Activated CD4-positive, alpha-beta memory T cell treated with anti-CD3 and anti-CD28 coated beads, Interleukin-2, amount 10 ng/mL, durations not matched to agents 7 days and 5 days (primary cell): ENCODE measurements at regions not wholly inside any gene's neighbourhood (a gene's known extent, or its start where the extent isn't known, plus 50 kb on each side); places are given as distances from the start of the nearest gene placed in this dataset.

Experiments used
- CTCF ChIA-PET: fragments of 350-600 bp; sonication (Branson Sonifier 250); formaldehyde crosslinking; loops from one replicate; lab custom pipeline; 2021; ENCODE audit warnings: antibody characterized with exemption, inconsistent platforms; lab: Charles Lee
- POLR2A ChIA-PET: fragments of 350-600 bp; sonication (Branson Sonifier 250); formaldehyde crosslinking; loops from one replicate; lab custom pipeline; 2021; ENCODE audit warnings: antibody characterized with exemption; lab: Charles Lee
- DNase-seq: peaks from one replicate; pipeline ENCODE4 v3.0.0-alpha.2; 2020
- H3K27ac Mint-ChIP-seq: one replicate; pipeline ENCODE4 v1.8.0; 2021; ENCODE audit warnings: mild to moderate bottlenecking, mixed read lengths
- H3K27me3 Mint-ChIP-seq: one replicate; pipeline ENCODE4 v1.8.0; 2021; ENCODE audit warnings: mixed read lengths
- H3K36me3 Mint-ChIP-seq: one replicate; pipeline ENCODE4 v1.8.0; 2021; ENCODE audit warnings: low read depth, mixed read lengths
- H3K4me1 Mint-ChIP-seq: one replicate; pipeline ENCODE4 v1.8.0; 2021; ENCODE audit warnings: mixed read lengths
- H3K4me3 Mint-ChIP-seq: one replicate; pipeline ENCODE4 v1.8.0; 2021; ENCODE audit warnings: mild to moderate bottlenecking, mixed read lengths
- H3K9me3 Mint-ChIP-seq: one replicate; pipeline ENCODE4 v1.8.0; 2021; ENCODE audit warnings: mixed read lengths

DNA sequence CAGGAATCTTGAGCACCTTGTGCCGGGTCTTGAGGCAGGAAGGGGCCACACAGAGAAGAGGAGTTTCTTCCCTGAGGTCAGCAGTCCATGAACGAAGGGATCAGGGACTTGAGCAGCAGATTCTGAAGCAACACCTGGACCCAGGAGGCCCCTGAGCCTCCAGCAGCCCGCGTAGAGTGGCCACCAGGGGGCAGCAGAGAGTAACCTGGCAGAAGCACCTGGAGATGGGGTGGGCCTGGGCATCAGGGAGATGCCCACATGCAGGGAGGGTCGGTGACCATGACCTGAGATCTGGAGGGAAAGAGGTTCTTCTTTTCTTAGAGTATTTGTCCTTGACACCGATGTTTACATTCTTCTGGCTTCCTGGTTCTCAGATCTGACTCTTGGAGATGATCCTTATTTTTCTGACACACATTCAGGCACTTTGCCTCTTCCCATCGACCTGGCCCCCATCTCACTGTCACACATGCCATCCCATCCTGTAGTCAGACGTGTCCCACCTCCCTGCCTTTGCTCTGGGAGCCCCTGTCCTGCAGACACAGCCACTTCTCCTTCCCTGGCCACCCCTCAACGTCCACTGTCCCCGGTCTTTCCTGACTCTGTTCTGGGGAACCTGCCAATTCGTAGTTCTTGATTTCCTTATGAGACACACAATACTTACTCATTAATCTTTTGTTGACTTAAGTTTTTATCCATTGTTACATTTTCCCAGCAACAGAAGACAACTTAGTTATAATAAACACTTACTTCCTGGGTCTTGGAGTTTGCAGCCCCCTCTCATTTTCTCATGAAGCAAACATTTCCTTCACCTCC lies 66.5 kb downstream of the GGTLC2 start:
- CTCF ChIA-PET, result interaction anchor here (1.7 kb wide), 1 partner anchor 40 kb away, joined by 4 read pairs; no protein-coding TSS in a partner anchor
- POLR2A ChIA-PET, result no interaction called here

DNA sequence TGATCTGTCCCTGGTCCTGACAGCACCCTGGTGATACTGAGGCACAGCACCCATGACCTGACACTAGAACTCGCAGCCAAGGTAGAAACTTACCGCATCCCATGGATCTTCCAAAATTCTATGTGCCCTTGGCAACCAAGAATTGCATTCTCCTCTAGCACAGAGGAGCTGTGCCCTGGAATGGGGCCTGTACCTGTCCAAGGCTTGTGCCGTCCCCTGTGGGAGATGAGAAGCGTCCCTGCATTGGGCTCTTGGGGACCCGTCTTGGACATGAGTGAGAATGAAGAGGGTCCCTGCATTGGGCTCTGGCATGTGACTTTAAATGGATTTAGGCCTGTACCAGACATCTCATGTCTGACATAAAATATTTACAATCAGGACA lies 67.1 kb downstream of the GGTLC2 start:
- ChIA-PET CTCF (interaction anchor here (0.8 kb wide), 1 partner anchor 9 kb away, joined by 3 read pairs; no protein-coding TSS in a partner anchor), POLR2A (no interaction called here)
- Mint-ChIP-seq H3K9me3 (no peaks in the 10 kb centered on the region), H3K27me3 (peaks cover 2% of the 10 kb centered on the region), H3K4me3 (no peak overlapping the region), H3K36me3 (no peaks in the 10 kb centered on the region), H3K4me1 (no peaks in the 10 kb centered on the region), H3K27ac (no peak overlapping the region)
- DNase-seq, result no peak

More for the DNA sequence above, 66.5 kb downstream of the GGTLC2 start:
- Mint-ChIP-seq H3K27ac (no peak overlapping the region), H3K4me1 (no peaks in the 10 kb centered on the region), H3K4me3 (no peak overlapping the region), H3K9me3 (no peaks in the 10 kb centered on the region), H3K36me3 (no peaks in the 10 kb centered on the region), H3K27me3 (peaks cover 2% of the 10 kb centered on the region)
- DNase-seq, result peak; percentile 74

DNA sequence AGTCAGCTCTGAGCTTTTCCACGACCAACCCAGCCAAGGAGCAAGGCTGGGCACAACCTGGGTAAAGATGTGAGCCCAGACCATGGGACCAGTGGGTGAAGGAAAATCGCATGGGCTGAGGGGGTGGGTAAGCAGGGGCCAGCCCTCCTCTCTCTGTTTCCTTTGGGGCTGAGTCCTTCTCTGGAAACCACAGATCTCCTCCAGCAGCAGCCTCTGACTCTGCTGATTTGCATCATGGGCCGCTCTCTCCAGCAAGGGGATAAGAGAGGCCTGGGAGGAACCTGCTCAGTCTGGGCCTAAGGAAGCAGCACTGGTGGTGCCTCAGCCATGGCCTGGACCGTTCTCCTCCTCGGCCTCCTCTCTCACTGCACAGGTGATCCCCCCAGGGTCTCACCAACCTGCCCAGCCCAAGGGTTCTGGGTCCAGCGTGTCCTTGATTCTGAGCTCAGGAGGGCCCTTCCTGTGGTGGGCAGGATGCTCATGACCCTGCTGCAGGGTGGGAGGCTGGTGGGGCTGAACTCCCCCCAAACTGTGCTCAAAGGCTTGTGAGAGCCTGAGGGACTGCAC lies 67.8 kb downstream of the GGTLC2 start:
- ChIA-PET CTCF (interaction anchor here (0.8 kb wide), 1 partner anchor 8 kb away, joined by 3 read pairs; no protein-coding TSS in a partner anchor), POLR2A (no interaction called here)
- Mint-ChIP-seq H3K9me3 (no peaks in the 10 kb centered on the region), H3K4me3 (no peak overlapping the region), H3K36me3 (no peaks in the 10 kb centered on the region), H3K27me3 (peaks cover 2% of the 10 kb centered on the region), H3K27ac (no peak overlapping the region), H3K4me1 (no peaks in the 10 kb centered on the region)
- no peak for DNase-seq

DNA sequence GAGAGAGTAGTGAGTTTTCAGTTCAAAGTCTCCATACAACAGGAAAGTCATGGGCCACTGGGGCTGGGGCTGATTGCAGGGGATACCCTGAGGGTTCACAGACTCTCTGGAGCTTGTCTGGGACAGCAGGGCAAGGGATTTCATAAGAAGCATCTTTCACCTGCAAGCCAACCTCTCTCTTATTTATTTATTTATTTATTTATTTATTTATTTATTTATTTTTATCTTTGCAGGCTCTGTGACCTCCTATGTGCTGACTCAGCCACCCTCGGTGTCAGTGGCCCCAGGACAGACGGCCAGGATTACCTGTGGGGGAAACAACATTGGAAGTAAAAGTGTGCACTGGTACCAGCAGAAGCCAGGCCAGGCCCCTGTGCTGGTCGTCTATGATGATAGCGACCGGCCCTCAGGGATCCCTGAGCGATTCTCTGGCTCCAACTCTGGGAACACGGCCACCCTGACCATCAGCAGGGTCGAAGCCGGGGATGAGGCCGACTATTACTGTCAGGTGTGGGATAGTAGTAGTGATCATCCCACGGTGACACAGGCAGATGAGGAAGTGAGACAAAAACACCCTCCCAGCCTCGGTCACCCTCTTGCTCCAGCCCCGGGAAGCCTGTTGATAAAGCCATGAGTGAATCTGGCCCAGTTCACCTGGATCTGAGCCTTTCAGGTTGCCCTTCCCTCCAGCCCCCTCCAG lies 68.4 kb downstream of the GGTLC2 start:
- CTCF ChIA-PET, result no interaction called here
- Mint-ChIP-seq H3K27ac (no peak overlapping the region), H3K27me3 (peaks cover 2% of the 10 kb centered on the region), H3K36me3 (no peaks in the 10 kb centered on the region), H3K9me3 (no peaks in the 10 kb centered on the region), H3K4me3 (no peak overlapping the region), H3K4me1 (peaks cover 4% of the 10 kb centered on the region)
- POLR2A ChIA-PET, result no interaction called here
- DNase-seq, result no peak

- H3K27me3 Mint-ChIP-seq, result peaks cover 2% of the 10 kb centered on the region
- ChIA-PET CTCF (no interaction called here), POLR2A (no interaction called here)
- no peaks in the 10 kb centered on the region for H3K9me3 Mint-ChIP-seq
- DNase-seq, result no peak
- H3K27ac Mint-ChIP-seq, result no peak overlapping the region
- H3K4me1 Mint-ChIP-seq, result peaks cover 7% of the 10 kb centered on the region
- no peak overlapping the region for H3K4me3 Mint-ChIP-seq
- no peaks in the 10 kb centered on the region for H3K36me3 Mint-ChIP-seq
Observed at GRCh38 chr22:22713416-22713815, 69.0 kb downstream of the GGTLC2 start.

GRCh38 chr22:22714600-22715335 lies 70.4 kb downstream of the GGTLC2 start:
- CTCF ChIA-PET, result interaction anchor here (1.1 kb wide), 1 partner anchor 12 kb away, joined by 3 read pairs; no protein-coding TSS in a partner anchor

GRCh38 chr22:22716136-22716665 lies 71.8 kb downstream of the GGTLC2 start:
- Mint-ChIP-seq H3K4me1 (peaks cover 22% of the 10 kb centered on the region), H3K36me3 (no peaks in the 10 kb centered on the region), H3K27me3 (peaks cover 2% of the 10 kb centered on the region), H3K4me3 (no peak overlapping the region), H3K27ac (no peak overlapping the region), H3K9me3 (no peaks in the 10 kb centered on the region)
- no peak for DNase-seq
- POLR2A ChIA-PET, result no interaction called here
- CTCF ChIA-PET, result interaction anchor here (1.0 kb wide), 2 partner anchors 10 to 72 kb away, joined by 3 read pairs; no protein-coding TSS in a partner anchor

More at GRCh38 chr22:22714600-22715335, 70.4 kb downstream of the GGTLC2 start:
- Mint-ChIP-seq H3K4me3 (no peak overlapping the region), H3K27me3 (peaks cover 2% of the 10 kb centered on the region), H3K27ac (no peak overlapping the region), H3K9me3 (no peaks in the 10 kb centered on the region), H3K36me3 (no peaks in the 10 kb centered on the region), H3K4me1 (peaks cover 10% of the 10 kb centered on the region)
- POLR2A ChIA-PET, result no interaction called here
- DNase-seq, result no peak

- Mint-ChIP-seq H3K9me3 (no peaks in the 10 kb centered on the region), H3K27ac (no peak overlapping the region), H3K4me1 (peaks cover 32% of the 10 kb centered on the region), H3K27me3 (peaks cover 2% of the 10 kb centered on the region), H3K36me3 (no peaks in the 10 kb centered on the region), H3K4me3 (no peak overlapping the region)
- DNase-seq, result no peak
- POLR2A ChIA-PET, result no interaction called here
- CTCF ChIA-PET, result interaction anchor here (1.0 to 2.4 kb wide), 2 partner anchors 8 to 51 kb away, joined by 3 to 11 read pairs; no protein-coding TSS in a partner anchor
Observed at GRCh38 chr22:22717664-22718063, 73.2 kb downstream of the GGTLC2 start.

- H3K9me3 Mint-ChIP-seq, result no peaks in the 10 kb centered on the region
- ChIA-PET CTCF (interaction anchor here (0.9 to 2.5 kb wide), 9 partner anchors 8 to 164 kb away, joined by 3 to 17 read pairs (median 3); no protein-coding TSS in a partner anchor), POLR2A (no interaction called here)
- peaks cover 32% of the 10 kb centered on the region for H3K4me1 Mint-ChIP-seq
- no peak overlapping the region for H3K4me3 Mint-ChIP-seq
- H3K36me3 Mint-ChIP-seq, result no peaks in the 10 kb centered on the region
- peak; percentile 52 for DNase-seq
- peak overlapping the region; percentile 52 for H3K27ac Mint-ChIP-seq
- H3K27me3 Mint-ChIP-seq, result peaks cover 2% of the 10 kb centered on the region
Observed at GRCh38 chr22:22720201-22720723, 75.8 kb downstream of the GGTLC2 start.

GRCh38 chr22:22720724-22721261 lies 76.4 kb downstream of the GGTLC2 start:
- DNase-seq, result no peak
- no peaks in the 10 kb centered on the region for H3K36me3 Mint-ChIP-seq
- peak overlapping the region; percentile 52 for H3K27ac Mint-ChIP-seq
- ChIA-PET POLR2A (no interaction called here), CTCF (interaction anchor here (0.9 to 2.5 kb wide), 9 partner anchors 9 to 163 kb away, joined by 3 to 17 read pairs (median 3); no protein-coding TSS in a partner anchor)
- peaks cover 32% of the 10 kb centered on the region for H3K4me1 Mint-ChIP-seq
- no peaks in the 10 kb centered on the region for H3K9me3 Mint-ChIP-seq
- no peak overlapping the region for H3K4me3 Mint-ChIP-seq
- H3K27me3 Mint-ChIP-seq, result no peaks in the 10 kb centered on the region

- Mint-ChIP-seq H3K4me3 (no peak overlapping the region), H3K4me1 (peaks cover 32% of the 10 kb centered on the region), H3K27ac (no peak overlapping the region), H3K36me3 (no peaks in the 10 kb centered on the region), H3K9me3 (no peaks in the 10 kb centered on the region), H3K27me3 (peaks cover under 1% of the 10 kb centered on the region)
- POLR2A ChIA-PET, result interaction anchor here (1.1 kb wide), 1 partner anchor 12 kb away, joined by 3 read pairs; no protein-coding TSS in a partner anchor
- CTCF ChIA-PET, result interaction anchor here (1.3 to 2.5 kb wide), 4 partner anchors 12 to 32 kb away, joined by 3 to 17 read pairs (median 8); no protein-coding TSS in a partner anchor
- DNase-seq, result peak; percentile 50
Observed at GRCh38 chr22:22721681-22722354, 77.4 kb downstream of the GGTLC2 start.
